Endodermal cell (in vitro differentiated cells): ENCODE measurements at regions not wholly inside any gene's neighbourhood (a gene's known extent, or its start where the extent isn't known, plus 50 kb on each side); places are given as distances from the start of the nearest gene placed in this dataset.

Experiments used
- DNase-seq: peaks from one replicate; pipeline ENCODE4 v3.0.0-alpha.2; 2017
- H3K27ac ChIP-seq: 2 replicates; pipeline ENCODE4 v1.5.1; 2013; ENCODE audit warnings: mild to moderate bottlenecking, low read depth, low read length, moderate library complexity
- H3K27me3 ChIP-seq: 2 replicates; pipeline ENCODE4 v1.6.1; 2013; ENCODE audit warnings: mild to moderate bottlenecking, low read length, moderate library complexity; ENCODE audit not compliant: insufficient read depth, control insufficient read depth, poor library complexity, severe bottlenecking
- H3K36me3 ChIP-seq: 2 replicates; pipeline ENCODE4 v1.7.0; 2013; ENCODE audit warnings: mild to moderate bottlenecking, low read length, moderate library complexity; ENCODE audit not compliant: control insufficient read depth, insufficient read depth
- H3K4me1 ChIP-seq: one replicate; pipeline ENCODE4 v1.7.0; 2013; ENCODE audit warnings: low read length; ENCODE audit not compliant: control insufficient read depth, insufficient read depth
- H3K4me3 ChIP-seq: 2 replicates; pipeline ENCODE4 v1.5.1; 2013; ENCODE audit warnings: mild to moderate bottlenecking, low read length, moderate library complexity
- H3K9ac ChIP-seq: 2 replicates; pipeline ENCODE4 v1.6.1; 2013; ENCODE audit warnings: mild to moderate bottlenecking, low read length, moderate library complexity; ENCODE audit not compliant: poor library complexity, severe bottlenecking; ENCODE audit errors: extremely low read depth
- H3K9me3 ChIP-seq: 2 replicates; pipeline ENCODE4 v1.6.1; 2013; ENCODE audit warnings: mild to moderate bottlenecking, low read length, moderate library complexity; ENCODE audit not compliant: control insufficient read depth
- H3K27ac Mint-ChIP-seq: 2 replicates; pipeline ENCODE4 v1.8.0; 2020; ENCODE audit warnings: mixed read lengths
- H3K27me3 Mint-ChIP-seq: 2 replicates; pipeline ENCODE4 v1.8.0; 2021; ENCODE audit warnings: mild to moderate bottlenecking, mixed read lengths; ENCODE audit not compliant: insufficient read depth
- H3K36me3 Mint-ChIP-seq: 2 replicates; pipeline ENCODE4 v1.8.0; 2020; ENCODE audit warnings: low read depth, mixed read lengths
- H3K4me1 Mint-ChIP-seq: 2 replicates; pipeline ENCODE4 v1.8.0; 2020; ENCODE audit warnings: mixed read lengths
- H3K4me3 Mint-ChIP-seq: 2 replicates; pipeline ENCODE4 v1.8.0; 2020; ENCODE audit warnings: mild to moderate bottlenecking, moderate library complexity, mixed read lengths
- H3K9me3 Mint-ChIP-seq: 2 replicates; pipeline ENCODE4 v1.8.0; 2020; ENCODE audit warnings: mild to moderate bottlenecking, mixed read lengths
- WGBS, 2 experiments: methylation state at CpG; one replicate each; pipeline versions ENCODE4 v1.1.5 to v1.1.7; 2013; ENCODE audit warnings: missing lambda C conversion rate in 2 of 2, mixed read lengths in 1 of 2; ENCODE audit not compliant: insufficient coverage in 1 of 2, insufficient read length in 1 of 2; 5-methylcytosine and 5-hydroxymethylcytosine counted together
- TF ChIP-seq, protein P1 (sequence below): fragments of 200-600 bp; sonication (generic); conservative IDR thresholded peaks from 2 replicates; pipeline ENCODE4 v1.5.0; 2021; ENCODE audit warnings: antibody characterized with exemption, mild to moderate bottlenecking

- no peaks in the 10 kb centered on the region for H3K27me3 Mint-ChIP-seq
- H3K27ac Mint-ChIP-seq = no peak overlapping the region
- H3K9ac ChIP-seq = no peak overlapping the region
- no peak overlapping the region for H3K27ac ChIP-seq
- H3K4me1 Mint-ChIP-seq = no peaks in the 10 kb centered on the region
- TF ChIP-seq, protein P1, sequence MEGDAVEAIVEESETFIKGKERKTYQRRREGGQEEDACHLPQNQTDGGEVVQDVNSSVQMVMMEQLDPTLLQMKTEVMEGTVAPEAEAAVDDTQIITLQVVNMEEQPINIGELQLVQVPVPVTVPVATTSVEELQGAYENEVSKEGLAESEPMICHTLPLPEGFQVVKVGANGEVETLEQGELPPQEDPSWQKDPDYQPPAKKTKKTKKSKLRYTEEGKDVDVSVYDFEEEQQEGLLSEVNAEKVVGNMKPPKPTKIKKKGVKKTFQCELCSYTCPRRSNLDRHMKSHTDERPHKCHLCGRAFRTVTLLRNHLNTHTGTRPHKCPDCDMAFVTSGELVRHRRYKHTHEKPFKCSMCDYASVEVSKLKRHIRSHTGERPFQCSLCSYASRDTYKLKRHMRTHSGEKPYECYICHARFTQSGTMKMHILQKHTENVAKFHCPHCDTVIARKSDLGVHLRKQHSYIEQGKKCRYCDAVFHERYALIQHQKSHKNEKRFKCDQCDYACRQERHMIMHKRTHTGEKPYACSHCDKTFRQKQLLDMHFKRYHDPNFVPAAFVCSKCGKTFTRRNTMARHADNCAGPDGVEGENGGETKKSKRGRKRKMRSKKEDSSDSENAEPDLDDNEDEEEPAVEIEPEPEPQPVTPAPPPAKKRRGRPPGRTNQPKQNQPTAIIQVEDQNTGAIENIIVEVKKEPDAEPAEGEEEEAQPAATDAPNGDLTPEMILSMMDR = no peak
- no peak overlapping the region for H3K4me3 ChIP-seq
- H3K9me3 ChIP-seq = no peaks in the 10 kb centered on the region
- H3K36me3 ChIP-seq = no peaks in the 10 kb centered on the region
- no peak for DNase-seq
- no peaks in the 10 kb centered on the region for H3K27me3 ChIP-seq
- H3K4me1 ChIP-seq = no peaks in the 10 kb centered on the region
- H3K36me3 Mint-ChIP-seq = no peaks in the 10 kb centered on the region
- no peaks in the 10 kb centered on the region for H3K9me3 Mint-ChIP-seq
- H3K4me3 Mint-ChIP-seq = no peak overlapping the region
Observed at GRCh38 chr3:35336601-35337000, 302.7 kb upstream of the ARPP21 start.

DNA sequence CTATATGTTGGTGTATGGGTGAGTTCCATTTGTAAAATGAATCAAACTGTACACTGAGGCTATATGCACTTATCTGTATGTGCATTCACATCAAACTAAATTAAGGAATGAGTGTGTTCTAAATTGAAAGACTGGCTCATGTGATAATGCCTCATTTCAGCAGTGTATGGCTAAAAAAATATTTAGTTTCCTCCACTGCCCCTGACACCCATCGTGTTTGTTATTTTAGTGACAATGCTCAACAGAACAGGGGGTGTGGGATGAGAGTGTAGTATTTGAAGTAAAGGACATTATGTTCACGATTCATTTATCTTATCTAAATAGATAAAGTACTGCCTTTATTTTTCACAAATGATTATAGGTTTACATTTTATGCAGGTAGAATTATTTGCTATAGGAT lies 301.1 kb upstream of the ARPP21 start:
- Histone ChIP-seq H3K4me3 (no peak overlapping the region), H3K4me1 (no peaks in the 10 kb centered on the region), H3K9ac (no peak overlapping the region), H3K27ac (no peak overlapping the region), H3K27me3 (no peaks in the 10 kb centered on the region), H3K9me3 (no peaks in the 10 kb centered on the region), H3K36me3 (no peaks in the 10 kb centered on the region)
- H3K36me3 Mint-ChIP-seq = no peaks in the 10 kb centered on the region
- DNase-seq = no peak
- H3K27me3 Mint-ChIP-seq = no peaks in the 10 kb centered on the region
- H3K27ac Mint-ChIP-seq = no peak overlapping the region
- TF ChIP-seq, protein P1 = no peak
- H3K4me3 Mint-ChIP-seq = no peak overlapping the region
- no peaks in the 10 kb centered on the region for H3K4me1 Mint-ChIP-seq
- WGBS, 2 experiments = no CpG with 5 or more reads among the region's 2 CpGs
- H3K9me3 Mint-ChIP-seq = no peaks in the 10 kb centered on the region

DNA sequence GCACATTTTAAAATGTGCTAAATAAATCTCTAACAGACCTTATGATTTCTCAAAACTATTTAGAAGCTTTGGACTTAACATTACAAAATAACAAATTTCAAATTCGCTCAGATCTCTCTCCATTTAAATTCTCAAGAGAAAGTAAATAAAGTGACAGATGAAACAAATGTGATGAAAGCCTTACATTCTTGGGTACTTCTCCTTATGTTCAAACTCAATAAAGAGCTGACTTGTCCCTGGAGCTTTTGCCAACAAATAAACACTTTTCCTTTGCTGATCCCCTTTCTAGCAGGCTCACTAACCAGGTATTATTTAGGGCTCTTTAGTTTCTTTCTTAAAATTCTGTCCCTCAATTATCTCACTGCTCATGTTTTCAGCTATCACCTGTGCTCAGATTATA lies 259.1 kb upstream of the ARPP21 start:
- no peak for DNase-seq
- H3K27ac ChIP-seq = no peak overlapping the region
- no peak overlapping the region for H3K4me3 ChIP-seq
- no peaks in the 10 kb centered on the region for H3K4me1 ChIP-seq
- Mint-ChIP-seq H3K27ac (no peak overlapping the region), H3K36me3 (no peaks in the 10 kb centered on the region), H3K27me3 (no peaks in the 10 kb centered on the region), H3K4me1 (no peaks in the 10 kb centered on the region), H3K4me3 (no peak overlapping the region), H3K9me3 (no peaks in the 10 kb centered on the region)
- H3K27me3 ChIP-seq = no peaks in the 10 kb centered on the region
- TF ChIP-seq, protein P1 = no peak
- WGBS, 2 experiments = 67 to 100% methylated on average over 1 of the region's 1 CpG
- H3K9me3 ChIP-seq = no peaks in the 10 kb centered on the region
- H3K36me3 ChIP-seq = no peaks in the 10 kb centered on the region
- H3K9ac ChIP-seq = no peak overlapping the region
